ENCODE measurements at regions not wholly inside any gene's neighbourhood (a gene's known extent, or its start where the extent isn't known, plus 50 kb on each side); places are given as distances from the start of the nearest gene placed in this dataset.

DNA sequence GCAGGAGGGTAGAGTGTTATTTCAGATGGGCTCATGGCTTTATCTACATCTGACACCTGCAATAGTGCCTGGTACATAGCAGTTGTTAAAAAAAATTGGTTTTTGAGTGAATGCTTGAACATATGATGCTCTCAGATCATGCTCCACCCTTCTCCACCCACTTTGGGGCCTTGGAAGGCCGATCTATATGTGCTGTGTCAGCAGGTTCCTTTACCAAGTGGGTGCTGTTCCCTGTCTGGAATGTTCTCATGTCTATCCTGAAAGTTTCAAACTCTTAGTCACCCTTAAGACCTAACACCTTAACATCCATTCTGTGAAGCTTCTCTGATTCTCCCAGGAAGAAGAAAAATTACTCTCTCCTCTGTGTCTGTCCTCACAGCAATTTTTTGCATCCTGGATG is 556.3 kb upstream of the TBX3 start:
- TF ChIP-seq, protein P1, sequence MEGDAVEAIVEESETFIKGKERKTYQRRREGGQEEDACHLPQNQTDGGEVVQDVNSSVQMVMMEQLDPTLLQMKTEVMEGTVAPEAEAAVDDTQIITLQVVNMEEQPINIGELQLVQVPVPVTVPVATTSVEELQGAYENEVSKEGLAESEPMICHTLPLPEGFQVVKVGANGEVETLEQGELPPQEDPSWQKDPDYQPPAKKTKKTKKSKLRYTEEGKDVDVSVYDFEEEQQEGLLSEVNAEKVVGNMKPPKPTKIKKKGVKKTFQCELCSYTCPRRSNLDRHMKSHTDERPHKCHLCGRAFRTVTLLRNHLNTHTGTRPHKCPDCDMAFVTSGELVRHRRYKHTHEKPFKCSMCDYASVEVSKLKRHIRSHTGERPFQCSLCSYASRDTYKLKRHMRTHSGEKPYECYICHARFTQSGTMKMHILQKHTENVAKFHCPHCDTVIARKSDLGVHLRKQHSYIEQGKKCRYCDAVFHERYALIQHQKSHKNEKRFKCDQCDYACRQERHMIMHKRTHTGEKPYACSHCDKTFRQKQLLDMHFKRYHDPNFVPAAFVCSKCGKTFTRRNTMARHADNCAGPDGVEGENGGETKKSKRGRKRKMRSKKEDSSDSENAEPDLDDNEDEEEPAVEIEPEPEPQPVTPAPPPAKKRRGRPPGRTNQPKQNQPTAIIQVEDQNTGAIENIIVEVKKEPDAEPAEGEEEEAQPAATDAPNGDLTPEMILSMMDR (IDR thresholded peaks at IDR 0.05 in 2 of 3, conservative IDR thresholded peaks at IDR 0.05 in 1 of 3; ENCODE audit: borderline replicate concordance in 1 of 3, insufficient read depth in 1 of 3, low read depth in 2 of 3, low read length in 2 of 3), result no peak
- TF ChIP-seq FOSL1 (IDR thresholded peaks at IDR 0.05; ENCODE audit: low read depth), result no peak
- TF ChIP-seq POLR2A (IDR thresholded peaks at IDR 0.05; ENCODE audit: borderline replicate concordance, extremely low read depth, insufficient read depth, insufficient read length), result no peak
- TF ChIP-seq, protein P2, sequence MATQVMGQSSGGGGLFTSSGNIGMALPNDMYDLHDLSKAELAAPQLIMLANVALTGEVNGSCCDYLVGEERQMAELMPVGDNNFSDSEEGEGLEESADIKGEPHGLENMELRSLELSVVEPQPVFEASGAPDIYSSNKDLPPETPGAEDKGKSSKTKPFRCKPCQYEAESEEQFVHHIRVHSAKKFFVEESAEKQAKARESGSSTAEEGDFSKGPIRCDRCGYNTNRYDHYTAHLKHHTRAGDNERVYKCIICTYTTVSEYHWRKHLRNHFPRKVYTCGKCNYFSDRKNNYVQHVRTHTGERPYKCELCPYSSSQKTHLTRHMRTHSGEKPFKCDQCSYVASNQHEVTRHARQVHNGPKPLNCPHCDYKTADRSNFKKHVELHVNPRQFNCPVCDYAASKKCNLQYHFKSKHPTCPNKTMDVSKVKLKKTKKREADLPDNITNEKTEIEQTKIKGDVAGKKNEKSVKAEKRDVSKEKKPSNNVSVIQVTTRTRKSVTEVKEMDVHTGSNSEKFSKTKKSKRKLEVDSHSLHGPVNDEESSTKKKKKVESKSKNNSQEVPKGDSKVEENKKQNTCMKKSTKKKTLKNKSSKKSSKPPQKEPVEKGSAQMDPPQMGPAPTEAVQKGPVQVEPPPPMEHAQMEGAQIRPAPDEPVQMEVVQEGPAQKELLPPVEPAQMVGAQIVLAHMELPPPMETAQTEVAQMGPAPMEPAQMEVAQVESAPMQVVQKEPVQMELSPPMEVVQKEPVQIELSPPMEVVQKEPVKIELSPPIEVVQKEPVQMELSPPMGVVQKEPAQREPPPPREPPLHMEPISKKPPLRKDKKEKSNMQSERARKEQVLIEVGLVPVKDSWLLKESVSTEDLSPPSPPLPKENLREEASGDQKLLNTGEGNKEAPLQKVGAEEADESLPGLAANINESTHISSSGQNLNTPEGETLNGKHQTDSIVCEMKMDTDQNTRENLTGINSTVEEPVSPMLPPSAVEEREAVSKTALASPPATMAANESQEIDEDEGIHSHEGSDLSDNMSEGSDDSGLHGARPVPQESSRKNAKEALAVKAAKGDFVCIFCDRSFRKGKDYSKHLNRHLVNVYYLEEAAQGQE (IDR thresholded peaks at IDR 0.05; ENCODE audit: low read depth), result no peak
- TF ChIP-seq EZH2 (IDR thresholded peaks at IDR 0.05), result no peak
- TF ChIP-seq SP1 (IDR thresholded peaks at IDR 0.05; ENCODE audit: low read depth), result no peak
- TF ChIP-seq TCF7L2 (IDR thresholded peaks at IDR 0.05; ENCODE audit: borderline replicate concordance, extremely low read depth, insufficient read depth, insufficient read length), result no peak
- TF ChIP-seq ZNF274 (IDR thresholded peaks at IDR 0.05; ENCODE audit: low read depth, low read length), result no peak
- no peak for TF ChIP-seq POLR2AphosphoS5 (IDR thresholded peaks at IDR 0.05; ENCODE audit: low read depth, low read length)
- TF ChIP-seq EZH2phosphoT487 (IDR thresholded peaks at IDR 0.05; ENCODE audit: borderline replicate concordance), result no peak
- TF ChIP-seq CBX3 (IDR thresholded peaks at IDR 0.05; ENCODE audit: low read depth), result no peak
- no peak for TF ChIP-seq ZFX (IDR thresholded peaks at IDR 0.05)
- TF ChIP-seq CEBPB (IDR thresholded peaks at IDR 0.05; ENCODE audit: low read depth), result no peak

All from HCT116 (cell line).